Endothelial cell of umbilical vein (primary cell): ENCODE measurements at regions not wholly inside any gene's neighbourhood (a gene's known extent, or its start where the extent isn't known, plus 50 kb on each side); places are given as distances from the start of the nearest gene placed in this dataset.

Source experiments
- BruUV-seq: library from RNA; stranded (reverse); fragments of 400-500 nt; replicated peaks from 2 replicates; lab custom pipeline; 2021; lab: Mats Ljungman, UMichigan
- CTCF ChIA-PET: fragments of 300-600, 350-600 bp; sonication (Branson Sonifier 250); formaldehyde crosslinking; loops from one replicate; lab custom pipeline; 2021; ENCODE audit warnings: antibody characterized with exemption, inconsistent platforms; lab: Charles Lee
- POLR2A ChIA-PET: fragments of 300-600, 350-600 bp; sonication (Branson Sonifier 250); formaldehyde crosslinking; loops from one replicate; lab custom pipeline; 2021; ENCODE audit warnings: antibody characterized with exemption, inconsistent platforms; lab: Charles Lee
- DNase-seq: peaks from one replicate; pipeline ENCODE4 v3.0.0-alpha.2; 2011; ENCODE audit warnings: low read depth, low spot score
- FAIRE-seq: peaks from 2 replicates; lab custom pipeline; 2011; peaks lifted over from hg19 to GRCh38; lab: Jason Lieb, UNC
- H2AFZ ChIP-seq: 2 replicates; pipeline ENCODE4 v1.6.0; 2012; ENCODE audit warnings: low read depth, low read length, control low read depth, inconsistent platforms
- H3K27ac ChIP-seq: 2 replicates; pipeline ENCODE4 v1.5.1; 2011; ENCODE audit warnings: low read depth, mild to moderate bottlenecking, control low read depth, low read length, moderate library complexity; ENCODE audit not compliant: insufficient read depth
- H3K27me3 ChIP-seq, 2 experiments: 2 replicates each; pipeline versions ENCODE4 v1.6.0 to v1.6.1; 2011; ENCODE audit warnings: low read length in 2 of 2, mixed read lengths in 1 of 2; ENCODE audit not compliant: control insufficient read depth in 2 of 2, insufficient read depth in 2 of 2
- H3K36me3 ChIP-seq, 2 experiments: 2 replicates in 1 of 2; 3 replicates in 1 of 2; pipeline ENCODE4 v1.5.1; 2011; ENCODE audit warnings: low read length in 2 of 2, mild to moderate bottlenecking in 1 of 2, moderate library complexity in 1 of 2; ENCODE audit not compliant: control insufficient read depth in 2 of 2, insufficient read depth in 2 of 2; ENCODE audit errors: extremely low read depth in 1 of 2
- H3K4me1 ChIP-seq: 3 replicates; pipeline ENCODE4 v1.5.1; 2011; ENCODE audit warnings: mild to moderate bottlenecking, low read length; ENCODE audit not compliant: control insufficient read depth, insufficient read depth; ENCODE audit errors: extremely low read depth
- H3K4me2 ChIP-seq: 2 replicates; pipeline ENCODE4 v1.6.1; 2011; ENCODE audit warnings: low read length, control low read depth, mixed read lengths; ENCODE audit not compliant: insufficient read depth
- H3K4me3 ChIP-seq, 3 experiments: fragments of 200-600 bp in 1 of 3; sonication (generic), shearing (Covaris generic) in 1 of 3; replicated peaks in 1 of 3; 2 replicates each; pipeline ENCODE4 v1.5.1; 2011 to 2016; ENCODE audit warnings: control low read depth in 3 of 3, low read length in 3 of 3, mild to moderate bottlenecking in 2 of 3, inconsistent platforms in 1 of 3, low read depth in 1 of 3, moderate library complexity in 1 of 3; ENCODE audit not compliant: insufficient read depth in 1 of 3
- H3K79me2 ChIP-seq: 2 replicates; pipeline ENCODE4 v1.6.0; 2012; ENCODE audit warnings: low read length, inconsistent platforms; ENCODE audit not compliant: control insufficient read depth, insufficient read depth
- H3K9ac ChIP-seq: replicated peaks from 2 replicates; pipeline ENCODE3; 2011; ENCODE audit warnings: low read length, control low read depth; ENCODE audit not compliant: insufficient read depth; ENCODE audit errors: extremely low read depth
- H3K9me1 ChIP-seq: replicated peaks from 3 replicates; pipeline ENCODE4 v1.6.0; 2011; ENCODE audit warnings: mild to moderate bottlenecking, low read length; ENCODE audit not compliant: control insufficient read depth, insufficient read depth; ENCODE audit errors: extremely low read depth
- H3K9me3 ChIP-seq: replicated peaks from 2 replicates; pipeline ENCODE4 v1.5.1; 2012; ENCODE audit warnings: low read length, inconsistent platforms; ENCODE audit not compliant: control insufficient read depth, insufficient read depth
- H4K20me1 ChIP-seq: replicated peaks from 2 replicates; pipeline ENCODE3; 2011; ENCODE audit warnings: mild to moderate bottlenecking, low read length; ENCODE audit not compliant: control insufficient read depth, insufficient read depth; ENCODE audit errors: extremely low read depth
- EZH2 ChIP-seq: IDR thresholded peaks from 2 replicates; pipeline ENCODE4 v1.6.1; 2012; ENCODE audit warnings: borderline replicate concordance, low read depth, mild to moderate bottlenecking, moderate library complexity, low read length, inconsistent platforms; ENCODE audit not compliant: severe bottlenecking
- FOS ChIP-seq: IDR thresholded peaks from 2 replicates; pipeline ENCODE4 v1.6.1; 2011; ENCODE audit warnings: mild to moderate bottlenecking, low read length, moderate library complexity, borderline replicate concordance; ENCODE audit not compliant: insufficient read depth
- GATA2 ChIP-seq: IDR thresholded peaks from 2 replicates; pipeline ENCODE4 v1.7.0; 2011; ENCODE audit warnings: low read depth, mild to moderate bottlenecking, moderate library complexity, mixed read lengths, low read length; ENCODE audit not compliant: insufficient read length, insufficient read depth
- JUN ChIP-seq: IDR thresholded peaks from 2 replicates; pipeline ENCODE4 v1.6.1; 2011; ENCODE audit warnings: borderline replicate concordance, low read depth; ENCODE audit not compliant: insufficient read length, insufficient read depth
- MYC ChIP-seq: IDR thresholded peaks from one replicate; pipeline ENCODE4 v1.6.1; 2011; ENCODE audit warnings: mild to moderate bottlenecking, low read depth, low read length
- POLR2A ChIP-seq: IDR thresholded peaks from 2 replicates; pipeline ENCODE4 v1.6.1; 2012; ENCODE audit warnings: low read depth, mild to moderate bottlenecking, control low read depth, low read length
- POLR2AphosphoS5 ChIP-seq: IDR thresholded peaks from 2 replicates; pipeline ENCODE4 v1.6.1; 2012; ENCODE audit warnings: low read depth, mild to moderate bottlenecking, control low read depth, low read length, moderate library complexity; ENCODE audit not compliant: insufficient read depth
- dilution Hi-C: fragments of 300-500 bp; cut with MboI; formaldehyde crosslinking; loops from one replicate; pipeline ENCODE4 v1.15.0; 2019; ENCODE audit warnings: low sequenced_read_pairs; ENCODE audit not compliant: extremely low pct_ligation_motif_present
- intact Hi-C: fragments of 100-400 bp; cut with micrococcal nuclease; formaldehyde crosslinking; loops from one replicate; pipeline ENCODE4 v1.10.0; 2022
- TF ChIP-seq, protein P1 (sequence below), 2 donors: IDR thresholded peaks; 1 replicate in 1 of 2; 2 replicates in 1 of 2; pipeline ENCODE4 v1.5.1; 2011; ENCODE audit warnings: low read length in 2 of 2, mild to moderate bottlenecking in 2 of 2, moderate library complexity in 2 of 2, control low read depth in 1 of 2, inconsistent platforms in 1 of 2, low read depth in 1 of 2; ENCODE audit not compliant: insufficient read depth in 1 of 2; ENCODE audit errors: extremely low read depth in 1 of 2
- TF ChIP-seq, protein P2 (sequence below): IDR thresholded peaks from 2 replicates; pipeline ENCODE4 v1.6.1; 2011; ENCODE audit not compliant: insufficient read depth, insufficient read length

DNA sequence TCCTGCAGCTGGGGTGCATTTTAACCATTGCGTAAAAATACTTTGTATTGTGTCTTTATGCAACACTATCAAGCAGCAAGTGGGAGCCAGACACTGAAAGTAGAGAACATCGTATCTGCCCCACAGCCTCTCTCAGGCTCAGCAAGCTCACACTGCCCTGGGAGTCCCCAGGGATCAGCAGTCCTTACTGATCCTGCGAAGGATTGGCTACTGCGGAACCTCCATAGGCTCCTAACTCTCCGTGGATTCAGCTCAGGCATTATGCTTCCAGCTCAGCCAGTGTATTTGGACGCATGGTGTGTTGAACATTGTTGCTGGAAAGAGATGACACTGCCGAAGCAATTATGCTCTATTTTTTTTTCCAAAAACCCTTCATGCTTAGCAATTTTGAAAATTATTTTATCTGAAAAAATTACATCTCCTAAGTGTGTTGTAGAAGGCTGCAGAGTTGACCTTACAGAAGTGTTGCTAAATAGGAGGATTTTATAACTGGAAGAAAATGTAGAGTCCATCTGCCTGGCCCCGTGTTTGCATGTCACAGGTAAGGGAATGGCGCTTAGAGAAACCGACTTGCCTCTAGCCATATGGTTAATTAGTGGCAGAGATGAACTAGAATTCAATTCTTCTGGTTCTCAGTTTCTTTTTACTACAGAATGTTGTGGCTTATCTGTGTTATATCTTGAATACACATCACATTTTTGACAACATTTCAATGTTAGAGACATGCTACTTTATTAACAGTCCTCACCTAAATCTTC is 276.4 kb upstream of the COBL start:
- no peaks in the 10 kb centered on the region for H3K27me3 ChIP-seq
- POLR2A ChIA-PET: no interaction called here
- CTCF ChIA-PET: no interaction called here
- H3K27ac ChIP-seq: no peak overlapping the region
- no peak overlapping the region for H3K4me2 ChIP-seq
- no peaks in the 10 kb centered on the region for H4K20me1 ChIP-seq
- no peak overlapping the region for H3K9ac ChIP-seq
- H3K79me2 ChIP-seq: no peaks in the 10 kb centered on the region
- no peak for DNase-seq
- intact Hi-C loops (no loop called here), dilution Hi-C loops (no loop called here)
- TF ChIP-seq MYC (no peak), POLR2A (no peak), EZH2 (no peak), POLR2AphosphoS5 (no peak)
- TF ChIP-seq, protein P1, sequence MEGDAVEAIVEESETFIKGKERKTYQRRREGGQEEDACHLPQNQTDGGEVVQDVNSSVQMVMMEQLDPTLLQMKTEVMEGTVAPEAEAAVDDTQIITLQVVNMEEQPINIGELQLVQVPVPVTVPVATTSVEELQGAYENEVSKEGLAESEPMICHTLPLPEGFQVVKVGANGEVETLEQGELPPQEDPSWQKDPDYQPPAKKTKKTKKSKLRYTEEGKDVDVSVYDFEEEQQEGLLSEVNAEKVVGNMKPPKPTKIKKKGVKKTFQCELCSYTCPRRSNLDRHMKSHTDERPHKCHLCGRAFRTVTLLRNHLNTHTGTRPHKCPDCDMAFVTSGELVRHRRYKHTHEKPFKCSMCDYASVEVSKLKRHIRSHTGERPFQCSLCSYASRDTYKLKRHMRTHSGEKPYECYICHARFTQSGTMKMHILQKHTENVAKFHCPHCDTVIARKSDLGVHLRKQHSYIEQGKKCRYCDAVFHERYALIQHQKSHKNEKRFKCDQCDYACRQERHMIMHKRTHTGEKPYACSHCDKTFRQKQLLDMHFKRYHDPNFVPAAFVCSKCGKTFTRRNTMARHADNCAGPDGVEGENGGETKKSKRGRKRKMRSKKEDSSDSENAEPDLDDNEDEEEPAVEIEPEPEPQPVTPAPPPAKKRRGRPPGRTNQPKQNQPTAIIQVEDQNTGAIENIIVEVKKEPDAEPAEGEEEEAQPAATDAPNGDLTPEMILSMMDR (IDR thresholded peaks at IDR 0.05; ENCODE audit: extremely low read depth in 1 of 2, insufficient read depth in 1 of 2, low read depth in 1 of 2, low read length in 2 of 2): no peak
- no peaks in the 10 kb centered on the region for H3K4me1 ChIP-seq
- H2AFZ ChIP-seq: no peak overlapping the region
- peaks cover 1% of the 10 kb centered on the region for H3K9me3 ChIP-seq
- no peak for FAIRE-seq
- BruUV-seq: no TSS peak
- no peaks in the 10 kb centered on the region for H3K9me1 ChIP-seq
- no peaks in the 10 kb centered on the region for H3K36me3 ChIP-seq
- no peak overlapping the region for H3K4me3 ChIP-seq

DNA sequence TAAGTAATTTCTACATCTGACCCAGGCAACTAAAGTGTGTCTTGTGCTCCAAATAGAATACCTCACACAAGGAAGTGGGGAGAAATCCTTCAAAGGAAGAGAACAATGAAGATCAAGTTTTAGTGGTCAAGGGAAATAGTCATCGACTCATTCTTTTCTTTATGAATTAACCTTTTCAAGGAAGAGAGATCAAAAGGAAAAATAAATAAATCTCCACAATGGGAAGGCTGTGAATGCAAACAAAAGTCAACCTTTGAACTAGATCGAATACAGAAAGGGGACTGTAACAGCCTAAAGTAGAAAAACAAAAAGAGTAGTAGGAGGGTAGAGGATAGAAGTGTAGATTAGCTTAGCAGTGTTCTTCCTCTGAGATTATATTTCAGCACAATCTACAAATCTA is 274.6 kb upstream of the COBL start:
- POLR2A ChIA-PET: no interaction called here
- DNase-seq: no peak
- Histone ChIP-seq H3K79me2 (no peaks in the 10 kb centered on the region), H3K4me3 (no peak overlapping the region), H2AFZ (no peak overlapping the region), H4K20me1 (no peaks in the 10 kb centered on the region), H3K4me1 (no peaks in the 10 kb centered on the region), H3K9ac (no peak overlapping the region), H3K4me2 (no peak overlapping the region), H3K36me3 (no peaks in the 10 kb centered on the region), H3K27me3 (no peaks in the 10 kb centered on the region), H3K9me3 (peaks cover 1% of the 10 kb centered on the region), H3K27ac (no peak overlapping the region), H3K9me1 (no peaks in the 10 kb centered on the region)
- no peak for FAIRE-seq
- TF ChIP-seq, protein P2, sequence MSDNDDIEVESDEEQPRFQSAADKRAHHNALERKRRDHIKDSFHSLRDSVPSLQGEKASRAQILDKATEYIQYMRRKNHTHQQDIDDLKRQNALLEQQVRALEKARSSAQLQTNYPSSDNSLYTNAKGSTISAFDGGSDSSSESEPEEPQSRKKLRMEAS: no peak
- TF ChIP-seq, protein P1 (IDR thresholded peaks at IDR 0.05; ENCODE audit: extremely low read depth in 1 of 2, insufficient read depth in 1 of 2, low read depth in 1 of 2, low read length in 2 of 2): no peak
- TF ChIP-seq FOS (no peak), POLR2AphosphoS5 (no peak), JUN (no peak), MYC (no peak), EZH2 (no peak), POLR2A (no peak), GATA2 (no peak)
- CTCF ChIA-PET: no interaction called here
- dilution Hi-C loops: no loop called here
- no TSS peak for BruUV-seq
- intact Hi-C loops: no loop called here
